Thoracic aorta (tissue), 2 donors: ENCODE measurements at regions not wholly inside any gene's neighbourhood (a gene's known extent, or its start where the extent isn't known, plus 50 kb on each side); places are given as distances from the start of the nearest gene placed in this dataset.

Source experiments
- ATAC-seq: fragments of 150-250 bp; one replicate; pipeline ENCODE4 v1.8.0; 2017; ENCODE audit warnings: low read depth; ENCODE audit not compliant: insufficient number of reproducible peaks, low FRiP score
- DNase-seq: peaks from one replicate; pipeline ENCODE4 v3.0.0-alpha.2; 2020; ENCODE audit warnings: low spot score
- H3K27ac ChIP-seq, 2 donors: fragments of 200-600 bp; sonication (generic); 1 replicate in 1 of 2; 2 replicates in 1 of 2; pipeline ENCODE4 v1.5.1; 2016; ENCODE audit warnings: mild to moderate bottlenecking in 2 of 2, moderate library complexity in 2 of 2
- H3K27me3 ChIP-seq: fragments of 200-600 bp; sonication (generic); replicated peaks from 2 replicates; pipeline ENCODE4 v1.6.0; 2016; ENCODE audit warnings: mild to moderate bottlenecking; ENCODE audit not compliant: insufficient read depth
- H3K36me3 ChIP-seq: fragments of 200-600 bp; sonication (generic); one replicate; pipeline ENCODE4 v1.5.1; 2016
- H3K4me1 ChIP-seq, 2 donors: fragments of 200-600 bp; sonication (generic); 1 replicate in 1 of 2; 2 replicates in 1 of 2; pipeline versions ENCODE4 v1.5.1 to v1.6.0; 2016; ENCODE audit warnings: low read depth in 2 of 2, mild to moderate bottlenecking in 1 of 2; ENCODE audit not compliant: control insufficient read depth in 1 of 2
- H3K4me3 ChIP-seq: fragments of 200-600 bp; sonication (generic); 2 replicates; pipeline ENCODE4 v1.5.1; 2016; ENCODE audit warnings: mild to moderate bottlenecking
- H3K9me3 ChIP-seq: fragments of 200-600 bp; sonication (generic); 2 replicates; pipeline ENCODE4 v1.5.1; 2016
- CTCF ChIP-seq: fragments of 200-600 bp; sonication (generic); IDR thresholded peaks from one replicate; pipeline ENCODE4 v1.5.1; 2019; ENCODE audit warnings: antibody characterized with exemption

GRCh38 chr12:19695244-19696098 lies 256.2 kb downstream of the AEBP2 start:
- peaks cover 12 to 15% of the 10 kb centered on the region in 2 donors for H3K4me1 ChIP-seq
- ATAC-seq (no peak), DNase-seq (no peak)
- no peaks in the 10 kb centered on the region for H3K9me3 ChIP-seq
- peak overlapping the region in 1 of 2 donors; percentile 14 for H3K27ac ChIP-seq
- H3K27me3 ChIP-seq: no peaks in the 10 kb centered on the region
- no peaks in the 10 kb centered on the region for H3K36me3 ChIP-seq
- no peak for TF ChIP-seq CTCF
- no peak overlapping the region for H3K4me3 ChIP-seq

GRCh38 chr12:19700969-19701368 lies 261.7 kb downstream of the AEBP2 start:
- Histone ChIP-seq H3K9me3 (peaks cover 12% of the 10 kb centered on the region), H3K36me3 (no peaks in the 10 kb centered on the region), H3K4me3 (no peak overlapping the region), H3K4me1 (no peaks in the 10 kb centered on the region), H3K27ac (no peak overlapping the region), H3K27me3 (no peaks in the 10 kb centered on the region)
- no peak for DNase-seq
- TF ChIP-seq CTCF: no peak
- no peak for ATAC-seq

- H3K9me3 ChIP-seq: peaks cover 12% of the 10 kb centered on the region
Measured at GRCh38 chr12:19704966-19705365, 265.7 kb downstream of the AEBP2 start.

GRCh38 chr12:19706936-19707335 lies 267.6 kb downstream of the AEBP2 start:
- DNase-seq (no peak), ATAC-seq (no peak)
- H3K27me3 ChIP-seq: no peaks in the 10 kb centered on the region
- peaks cover 12% of the 10 kb centered on the region for H3K9me3 ChIP-seq
- no peak for TF ChIP-seq CTCF
- H3K27ac ChIP-seq: no peak overlapping the region
- no peak overlapping the region for H3K4me3 ChIP-seq
- H3K4me1 ChIP-seq: peaks cover 19 to 25% of the 10 kb centered on the region in 2 donors
- H3K36me3 ChIP-seq: no peaks in the 10 kb centered on the region

More at GRCh38 chr12:19704966-19705365, 265.7 kb downstream of the AEBP2 start:
- peaks cover 5 to 8% of the 10 kb centered on the region in 2 donors for H3K4me1 ChIP-seq
- no peak for TF ChIP-seq CTCF
- ATAC-seq: no peak
- H3K4me3 ChIP-seq: no peak overlapping the region
- DNase-seq: no peak
- no peaks in the 10 kb centered on the region for H3K27me3 ChIP-seq
- H3K36me3 ChIP-seq: no peaks in the 10 kb centered on the region
- H3K27ac ChIP-seq: no peak overlapping the region

- DNase-seq (no peak), ATAC-seq (no peak)
- Histone ChIP-seq H3K27ac (no peak overlapping the region), H3K9me3 (peaks cover 4% of the 10 kb centered on the region), H3K4me3 (no peak overlapping the region), H3K27me3 (no peaks in the 10 kb centered on the region), H3K4me1 (peaks cover 25 to 35% of the 10 kb centered on the region in 2 donors), H3K36me3 (no peaks in the 10 kb centered on the region)
- TF ChIP-seq CTCF: peak; percentile 17
Measured at GRCh38 chr12:19707948-19708409, 268.7 kb downstream of the AEBP2 start.
